GM12878 (cell line): ENCODE measurements at regions not wholly inside any gene's neighbourhood (a gene's known extent, or its start where the extent isn't known, plus 50 kb on each side); places are given as distances from the start of the nearest gene placed in this dataset.

Experiments
- ATAC-seq: fragments of 200-7000 bp; cut with Tn5 transposase; 3 replicates; pipeline ENCODE4 v1.9.1; 2020; ENCODE audit warnings: mild to moderate bottlenecking, moderate library complexity
- BruUV-seq: library from RNA; stranded (reverse); fragments of 400-500 nt; replicated peaks from 2 replicates; lab custom pipeline; 2021; lab: Mats Ljungman, UMichigan
- CTCF ChIA-PET: fragments of 300-600 bp; sonication (Branson Sonifier 250); formaldehyde crosslinking; extraction: SDS; loops from one replicate; lab custom pipeline; 2021; ENCODE audit warnings: inconsistent platforms; lab: Yijun Ruan, JAX
- POLR2A ChIA-PET: fragments of 350-600 bp; formaldehyde crosslinking; extraction: SDS; loops from one replicate; lab custom pipeline; 2021; ENCODE audit warnings: inconsistent platforms; lab: Charles Lee
- RAD21 ChIA-PET: fragments of 300-600 bp; sonication (Branson Sonifier 250); formaldehyde crosslinking; loops from one replicate; lab custom pipeline; 2023; ENCODE audit warnings: antibody characterized with exemption; ENCODE audit not compliant: unreplicated experiment; lab: Charles Lee
- SMC1A ChIA-PET: fragments of 300-600 bp; sonication (Branson Sonifier 250); formaldehyde crosslinking; loops from one replicate; lab custom pipeline; 2023; ENCODE audit not compliant: unreplicated experiment, uncharacterized antibody; lab: Charles Lee
- DNase-seq: peaks from one replicate; pipeline ENCODE4 v3.0.0-alpha.2; 2011; ENCODE audit warnings: low read depth, low spot score
- FAIRE-seq: peaks from 3 replicates; lab custom pipeline; 2011; peaks lifted over from hg19 to GRCh38; lab: Jason Lieb, UNC
- H2AFZ ChIP-seq: 2 replicates; pipeline ENCODE4 v1.6.0; 2011; ENCODE audit warnings: low read depth, low read length, control low read depth; ENCODE audit not compliant: control insufficient read depth
- H3K27ac ChIP-seq: 2 replicates; pipeline ENCODE4 v1.5.1; 2011; ENCODE audit warnings: control low read depth; ENCODE audit not compliant: control insufficient read depth, insufficient read depth
- H3K27me3 ChIP-seq, 2 experiments: replicated peaks in 1 of 2; 2 replicates each; pipeline versions ENCODE4 v1.6.0 to v1.6.1; 2011; ENCODE audit warnings: low read length in 1 of 2; ENCODE audit not compliant: control insufficient read depth in 2 of 2, insufficient read depth in 2 of 2
- H3K36me3 ChIP-seq, 2 experiments: 2 replicates each; pipeline ENCODE4 v1.5.1; 2011; ENCODE audit warnings: low read length in 1 of 2; ENCODE audit not compliant: control insufficient read depth in 2 of 2, insufficient read depth in 2 of 2
- H3K4me1 ChIP-seq: 2 replicates; pipeline ENCODE4 v1.6.1; 2011; ENCODE audit warnings: mild to moderate bottlenecking, low read length, moderate library complexity, mixed read lengths; ENCODE audit not compliant: control insufficient read depth, insufficient read depth
- H3K4me2 ChIP-seq: 2 replicates; pipeline ENCODE4 v1.6.0; 2011; ENCODE audit warnings: control low read depth; ENCODE audit not compliant: control insufficient read depth, insufficient read depth
- H3K4me3 ChIP-seq: fragments of 200-600 bp; sonication (generic); 2 replicates; pipeline ENCODE4 v1.5.1; 2016
- H3K79me2 ChIP-seq: 2 replicates; pipeline ENCODE4 v1.6.0; 2011; ENCODE audit warnings: low read length; ENCODE audit not compliant: control insufficient read depth, insufficient read depth
- H3K9ac ChIP-seq: 2 replicates; pipeline ENCODE4 v1.8.0; 2011; ENCODE audit warnings: low read length, control low read depth, mixed read lengths; ENCODE audit not compliant: control insufficient read depth, insufficient read depth
- H3K9me3 ChIP-seq: replicated peaks from 3 replicates; pipeline ENCODE4 v1.5.1; 2011; ENCODE audit warnings: mild to moderate bottlenecking, low read length; ENCODE audit not compliant: control insufficient read depth, insufficient read depth
- H4K20me1 ChIP-seq: 2 replicates; pipeline ENCODE4 v1.6.0; 2011; ENCODE audit not compliant: control insufficient read depth, insufficient read depth
- IKZF2 ChIP-seq, 2 experiments: fragments of 450-650 bp; IDR thresholded peaks; 2 replicates each; pipeline ENCODE4 v1.6.1; 2017; ENCODE audit warnings: mild to moderate bottlenecking in 2 of 2, moderate library complexity in 2 of 2
- ZBTB33 ChIP-seq: fragments of 450-650 bp; IDR thresholded peaks from 2 replicates; pipeline ENCODE4 v1.6.1; 2017; ENCODE audit warnings: mild to moderate bottlenecking
- ZNF384 ChIP-seq: IDR thresholded peaks from 2 replicates; pipeline ENCODE4 v1.6.1; 2012; ENCODE audit warnings: low read depth, mild to moderate bottlenecking, low read length, improper control_type of control experiment, borderline replicate concordance
- WGBS: methylation state at CpG from one replicate; pipeline ENCODE4 v1.1.6; 2016; ENCODE audit warnings: low lambda C conversion rate; ENCODE audit not compliant: insufficient replicate concordance, insufficient coverage; ENCODE audit errors: missing lambda C conversion rate; 5-methylcytosine and 5-hydroxymethylcytosine counted together
- in situ Hi-C: fragments of 300-500 bp; cut with MboI; formaldehyde crosslinking; loops from 9 replicates; pipeline ENCODE4 v1.14.3; 2018; ENCODE audit warnings: mixed read lengths
- intact Hi-C: fragments of 100-400 bp; cut with micrococcal nuclease; formaldehyde crosslinking; loops from one replicate; pipeline ENCODE4 v1.14.2; 2022; ENCODE audit not compliant: unreplicated experiment

GRCh38 chr2:122210898-122211856, 455.7 kb downstream of the TSN start:
- BruUV-seq = no TSS peak
- SMC1A ChIA-PET = interaction anchor here (0.6 to 1.0 kb wide), 2 partner anchors 8 to 18 kb away, joined by 3 read pairs; no protein-coding TSS in a partner anchor
- no peaks in the 10 kb centered on the region for H3K36me3 ChIP-seq
- H3K9me3 ChIP-seq = no peaks in the 10 kb centered on the region
- H3K4me1 ChIP-seq = no peaks in the 10 kb centered on the region
- TF ChIP-seq ZBTB33 = no peak
- TF ChIP-seq ZNF384 = peak; percentile 50; the same call in 1 of the 2 replicates
- peak in 1 of 2 experiments; percentile 13; a peak in 1 of 4 replicates for TF ChIP-seq IKZF2 (IDR thresholded peaks at IDR 0.05)
- no peak overlapping the region for H3K4me2 ChIP-seq
- intact Hi-C loops (no loop called here), in situ Hi-C loops (no loop called here)
- ATAC-seq (peak; percentile 55), DNase-seq (no peak), FAIRE-seq (no peak)
- POLR2A ChIA-PET = interaction anchor here (0.6 kb wide), 1 partner anchor 398 kb away, joined by 5 read pairs; no protein-coding TSS in a partner anchor
- H3K4me3 ChIP-seq = no peak overlapping the region
- CTCF ChIA-PET = interaction anchor here (0.6 kb wide), 1 partner anchor 22 kb away, joined by 3 read pairs; no protein-coding TSS in a partner anchor
- H3K27me3 ChIP-seq = no peaks in the 10 kb centered on the region
- no peaks in the 10 kb centered on the region for H4K20me1 ChIP-seq
- no peaks in the 10 kb centered on the region for H3K79me2 ChIP-seq
- H3K9ac ChIP-seq = no peak overlapping the region
- RAD21 ChIA-PET = no interaction called here
- 34% methylated on average over 8 of the region's 8 CpGs for WGBS
- H3K27ac ChIP-seq = no peak overlapping the region
- H2AFZ ChIP-seq = no peak overlapping the region
